SU-DHL-6 (cell line): ENCODE measurements at regions not wholly inside any gene's neighbourhood (a gene's known extent, or its start where the extent isn't known, plus 50 kb on each side); places are given as distances from the start of the nearest gene placed in this dataset.

ENCODE experiments used
- EZH2phosphoT487 ChIP-seq: fragments of 200-600 bp; sonication (generic), shearing (Covaris generic); conservative IDR thresholded peaks from 2 replicates; pipeline ENCODE4 v1.6.1; 2018; ENCODE audit warnings: mild to moderate bottlenecking, antibody characterized with exemption, low read length, moderate library complexity, mixed read lengths
- TF ChIP-seq, protein P1 (sequence below): fragments of 200-600 bp; sonication (generic); IDR thresholded peaks from one replicate; pipeline ENCODE4 v1.5.1; 2017; ENCODE audit warnings: antibody characterized with exemption, mild to moderate bottlenecking, low read length, moderate library complexity; ENCODE audit not compliant: insufficient read depth, poor library complexity, severe bottlenecking

DNA sequence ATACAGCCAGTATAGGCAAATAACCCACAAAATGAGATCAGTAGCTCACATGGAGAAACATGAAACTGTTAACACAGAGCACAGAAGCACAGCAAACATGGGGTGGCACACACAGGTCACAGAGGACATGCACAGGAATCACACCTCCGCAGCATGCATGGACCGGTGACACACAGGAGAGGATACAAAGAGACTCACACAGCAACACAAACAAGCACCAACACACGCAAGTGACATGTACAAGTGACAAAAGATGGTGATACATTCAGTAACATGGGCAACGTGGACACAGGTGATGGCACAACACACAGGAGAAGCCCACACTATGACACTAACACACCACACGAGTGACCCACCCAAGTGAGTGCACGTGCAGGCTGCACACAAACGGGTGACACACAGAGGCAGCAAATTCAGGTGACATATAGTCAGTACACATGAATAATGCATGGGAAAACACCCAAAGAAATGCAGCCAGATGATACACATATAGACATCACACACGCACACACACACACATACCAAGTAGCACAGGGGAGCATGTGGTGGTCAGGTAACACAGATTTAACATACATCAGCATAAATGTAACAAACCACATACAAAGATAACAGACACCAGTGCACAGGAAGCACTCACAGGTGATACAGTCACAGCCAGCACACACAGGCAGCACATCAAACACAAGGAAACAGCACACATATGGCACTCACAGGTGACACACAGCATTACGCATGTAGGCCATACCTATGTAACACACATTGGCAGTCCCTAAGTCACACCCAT, 216.0 kb upstream of the SFSWAP start:
- TF ChIP-seq, protein P1, sequence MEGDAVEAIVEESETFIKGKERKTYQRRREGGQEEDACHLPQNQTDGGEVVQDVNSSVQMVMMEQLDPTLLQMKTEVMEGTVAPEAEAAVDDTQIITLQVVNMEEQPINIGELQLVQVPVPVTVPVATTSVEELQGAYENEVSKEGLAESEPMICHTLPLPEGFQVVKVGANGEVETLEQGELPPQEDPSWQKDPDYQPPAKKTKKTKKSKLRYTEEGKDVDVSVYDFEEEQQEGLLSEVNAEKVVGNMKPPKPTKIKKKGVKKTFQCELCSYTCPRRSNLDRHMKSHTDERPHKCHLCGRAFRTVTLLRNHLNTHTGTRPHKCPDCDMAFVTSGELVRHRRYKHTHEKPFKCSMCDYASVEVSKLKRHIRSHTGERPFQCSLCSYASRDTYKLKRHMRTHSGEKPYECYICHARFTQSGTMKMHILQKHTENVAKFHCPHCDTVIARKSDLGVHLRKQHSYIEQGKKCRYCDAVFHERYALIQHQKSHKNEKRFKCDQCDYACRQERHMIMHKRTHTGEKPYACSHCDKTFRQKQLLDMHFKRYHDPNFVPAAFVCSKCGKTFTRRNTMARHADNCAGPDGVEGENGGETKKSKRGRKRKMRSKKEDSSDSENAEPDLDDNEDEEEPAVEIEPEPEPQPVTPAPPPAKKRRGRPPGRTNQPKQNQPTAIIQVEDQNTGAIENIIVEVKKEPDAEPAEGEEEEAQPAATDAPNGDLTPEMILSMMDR, result no peak
- TF ChIP-seq EZH2phosphoT487, result no peak
